ENCODE measurements at regions not wholly inside any gene's neighbourhood (a gene's known extent, or its start where the extent isn't known, plus 50 kb on each side); places are given as distances from the start of the nearest gene placed in this dataset.

- TF ChIP-seq CTCF (IDR thresholded peaks at IDR 0.05; ENCODE audit: poor library complexity, severe bottlenecking): no peak
These were observed 368.5 kb downstream of the GPM6A start for GRCh38 chr4:175443547-175443946.

DNA sequence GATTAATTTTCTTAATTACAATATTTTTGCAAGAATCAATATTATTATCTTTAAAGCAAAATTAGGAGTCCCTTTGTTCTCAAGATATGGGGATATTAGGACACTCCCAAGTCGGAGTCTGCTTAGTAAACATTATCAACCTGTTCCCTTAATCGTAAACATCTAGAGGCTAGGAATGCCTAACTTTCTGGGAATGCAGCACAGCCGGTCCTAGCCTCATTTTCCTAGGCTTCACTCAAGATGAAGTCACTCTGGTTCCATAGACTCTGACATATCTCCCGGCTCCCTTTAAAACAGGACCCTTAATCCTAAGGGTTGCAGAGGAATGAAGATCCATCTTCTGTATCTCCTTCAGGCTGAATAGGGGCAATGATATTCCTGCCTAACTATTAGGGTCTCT lies 367.6 kb downstream of the GPM6A start:
- H3K27ac ChIP-seq (ENCODE audit: poor library complexity, severe bottlenecking): no peak overlapping the region
- no peak for ATAC-seq (ENCODE audit: low read depth)
- H3K4me3 ChIP-seq (ENCODE audit: severe bottlenecking): no peak overlapping the region
- no peak for TF ChIP-seq CTCF (IDR thresholded peaks at IDR 0.05; ENCODE audit: poor library complexity, severe bottlenecking)
- H3K27me3 ChIP-seq (ENCODE audit: insufficient read depth, poor library complexity, severe bottlenecking): no peaks in the 10 kb centered on the region
- H3K36me3 ChIP-seq (ENCODE audit: low read depth): no peaks in the 10 kb centered on the region
- H3K4me1 ChIP-seq (ENCODE audit: insufficient read depth, poor library complexity, severe bottlenecking): no peaks in the 10 kb centered on the region
- DNase-seq (ENCODE audit: low spot score): no peak
- H3K9me3 ChIP-seq (ENCODE audit: severe bottlenecking): no peaks in the 10 kb centered on the region

More at GRCh38 chr4:175443547-175443946, 368.5 kb downstream of the GPM6A start:
- ATAC-seq (ENCODE audit: low read depth): no peak
- no peaks in the 10 kb centered on the region for H3K9me3 ChIP-seq (ENCODE audit: severe bottlenecking)
- no peaks in the 10 kb centered on the region for H3K36me3 ChIP-seq (ENCODE audit: low read depth)
- no peaks in the 10 kb centered on the region for H3K4me1 ChIP-seq (ENCODE audit: insufficient read depth, poor library complexity, severe bottlenecking)
- H3K27me3 ChIP-seq (ENCODE audit: insufficient read depth, poor library complexity, severe bottlenecking): no peaks in the 10 kb centered on the region
- no peak overlapping the region for H3K27ac ChIP-seq (ENCODE audit: poor library complexity, severe bottlenecking)
- DNase-seq (ENCODE audit: low spot score): no peak
- no peak overlapping the region for H3K4me3 ChIP-seq (ENCODE audit: severe bottlenecking)

DNA sequence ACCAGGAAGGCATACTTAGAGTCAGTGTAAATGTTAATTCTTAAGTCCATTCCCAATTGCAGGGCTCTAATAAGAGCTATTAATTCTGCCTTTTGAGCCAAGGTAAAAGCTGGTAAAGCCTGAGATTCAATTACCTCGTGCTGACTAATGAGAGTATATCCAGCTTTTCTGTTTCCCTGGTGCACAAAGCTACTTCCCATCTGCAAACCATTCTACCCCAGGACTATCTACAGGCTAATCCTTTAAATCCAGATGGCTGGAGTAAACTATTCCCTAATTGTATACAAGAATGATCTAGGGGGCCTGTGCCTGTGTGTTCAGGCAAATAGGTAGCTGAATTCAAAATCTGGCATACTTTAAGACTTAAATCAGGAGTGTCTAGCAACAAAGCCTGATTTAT lies 365.0 kb downstream of the GPM6A start:
- ATAC-seq (ENCODE audit: low read depth): no peak
- no peaks in the 10 kb centered on the region for H3K4me1 ChIP-seq (ENCODE audit: insufficient read depth, poor library complexity, severe bottlenecking)
- H3K36me3 ChIP-seq (ENCODE audit: low read depth): no peaks in the 10 kb centered on the region
- H3K27ac ChIP-seq (ENCODE audit: poor library complexity, severe bottlenecking): no peak overlapping the region
- no peak for TF ChIP-seq CTCF (IDR thresholded peaks at IDR 0.05; ENCODE audit: poor library complexity, severe bottlenecking)
- H3K27me3 ChIP-seq (ENCODE audit: insufficient read depth, poor library complexity, severe bottlenecking): no peaks in the 10 kb centered on the region
- H3K4me3 ChIP-seq (ENCODE audit: severe bottlenecking): no peak overlapping the region
- DNase-seq (ENCODE audit: low spot score): no peak
- no peaks in the 10 kb centered on the region for H3K9me3 ChIP-seq (ENCODE audit: severe bottlenecking)

DNA sequence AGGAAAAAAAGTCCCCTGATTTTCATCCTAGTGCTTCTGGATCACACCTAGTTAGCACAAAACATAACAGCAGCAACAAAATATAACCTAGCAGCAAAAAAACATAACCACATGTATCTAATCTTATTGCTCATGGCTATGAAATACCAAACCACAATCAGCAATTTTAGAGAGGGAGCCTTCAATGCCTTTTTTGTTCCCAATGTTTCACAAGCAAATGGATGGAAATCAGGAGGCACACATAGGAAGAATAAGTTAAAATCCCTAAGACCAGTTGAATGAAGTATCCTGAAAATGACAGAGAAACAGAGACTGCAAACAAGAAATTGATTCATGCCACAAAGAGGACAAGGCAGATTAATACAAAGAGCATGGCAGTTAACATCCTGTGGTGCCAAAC lies 361.6 kb downstream of the GPM6A start:
- Histone ChIP-seq H3K27me3 (ENCODE audit: insufficient read depth, poor library complexity, severe bottlenecking) (no peaks in the 10 kb centered on the region), H3K27ac (ENCODE audit: poor library complexity, severe bottlenecking) (no peak overlapping the region), H3K36me3 (ENCODE audit: low read depth) (no peaks in the 10 kb centered on the region), H3K4me3 (ENCODE audit: severe bottlenecking) (no peak overlapping the region), H3K4me1 (ENCODE audit: insufficient read depth, poor library complexity, severe bottlenecking) (no peaks in the 10 kb centered on the region), H3K9me3 (ENCODE audit: severe bottlenecking) (no peaks in the 10 kb centered on the region)
- DNase-seq (ENCODE audit: low spot score) (no peak), ATAC-seq (ENCODE audit: low read depth) (no peak)
- no peak for TF ChIP-seq CTCF (IDR thresholded peaks at IDR 0.05; ENCODE audit: poor library complexity, severe bottlenecking)

- H3K4me3 ChIP-seq (ENCODE audit: severe bottlenecking): no peak overlapping the region
- no peak overlapping the region for H3K27ac ChIP-seq (ENCODE audit: poor library complexity, severe bottlenecking)
- no peaks in the 10 kb centered on the region for H3K4me1 ChIP-seq (ENCODE audit: insufficient read depth, poor library complexity, severe bottlenecking)
- TF ChIP-seq CTCF (IDR thresholded peaks at IDR 0.05; ENCODE audit: poor library complexity, severe bottlenecking): no peak
- H3K36me3 ChIP-seq (ENCODE audit: low read depth): no peaks in the 10 kb centered on the region
- ATAC-seq (ENCODE audit: low read depth): no peak
- no peaks in the 10 kb centered on the region for H3K9me3 ChIP-seq (ENCODE audit: severe bottlenecking)
- no peak for DNase-seq (ENCODE audit: low spot score)
- H3K27me3 ChIP-seq (ENCODE audit: insufficient read depth, poor library complexity, severe bottlenecking): no peaks in the 10 kb centered on the region
These were observed 360.7 kb downstream of the GPM6A start for GRCh38 chr4:175451238-175451965.

Measured in RWPE2 (cell line).